Fibroblast of villous mesenchyme (primary cell): ENCODE measurements at regions not wholly inside any gene's neighbourhood (a gene's known extent, or its start where the extent isn't known, plus 50 kb on each side); places are given as distances from the start of the nearest gene placed in this dataset.

Source experiments
- DNase-seq: peaks from one replicate; pipeline ENCODE4 v3.0.0-alpha.2; 2010; ENCODE audit warnings: low read depth
- H3K4me3 ChIP-seq: 2 replicates; pipeline ENCODE4 v1.5.1; 2011; ENCODE audit warnings: low read depth, mild to moderate bottlenecking, low read length
- TF ChIP-seq, protein P1 (sequence below): IDR thresholded peaks from 2 replicates; pipeline ENCODE4 v1.5.1; 2012; ENCODE audit warnings: low read depth, mild to moderate bottlenecking, low read length; ENCODE audit not compliant: insufficient read depth

GRCh38 chr7:19327018-19327417, 181.8 kb upstream of the FERD3L start:
- TF ChIP-seq, protein P1, sequence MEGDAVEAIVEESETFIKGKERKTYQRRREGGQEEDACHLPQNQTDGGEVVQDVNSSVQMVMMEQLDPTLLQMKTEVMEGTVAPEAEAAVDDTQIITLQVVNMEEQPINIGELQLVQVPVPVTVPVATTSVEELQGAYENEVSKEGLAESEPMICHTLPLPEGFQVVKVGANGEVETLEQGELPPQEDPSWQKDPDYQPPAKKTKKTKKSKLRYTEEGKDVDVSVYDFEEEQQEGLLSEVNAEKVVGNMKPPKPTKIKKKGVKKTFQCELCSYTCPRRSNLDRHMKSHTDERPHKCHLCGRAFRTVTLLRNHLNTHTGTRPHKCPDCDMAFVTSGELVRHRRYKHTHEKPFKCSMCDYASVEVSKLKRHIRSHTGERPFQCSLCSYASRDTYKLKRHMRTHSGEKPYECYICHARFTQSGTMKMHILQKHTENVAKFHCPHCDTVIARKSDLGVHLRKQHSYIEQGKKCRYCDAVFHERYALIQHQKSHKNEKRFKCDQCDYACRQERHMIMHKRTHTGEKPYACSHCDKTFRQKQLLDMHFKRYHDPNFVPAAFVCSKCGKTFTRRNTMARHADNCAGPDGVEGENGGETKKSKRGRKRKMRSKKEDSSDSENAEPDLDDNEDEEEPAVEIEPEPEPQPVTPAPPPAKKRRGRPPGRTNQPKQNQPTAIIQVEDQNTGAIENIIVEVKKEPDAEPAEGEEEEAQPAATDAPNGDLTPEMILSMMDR = no peak
- no peak for DNase-seq
- no peak overlapping the region for H3K4me3 ChIP-seq

DNA sequence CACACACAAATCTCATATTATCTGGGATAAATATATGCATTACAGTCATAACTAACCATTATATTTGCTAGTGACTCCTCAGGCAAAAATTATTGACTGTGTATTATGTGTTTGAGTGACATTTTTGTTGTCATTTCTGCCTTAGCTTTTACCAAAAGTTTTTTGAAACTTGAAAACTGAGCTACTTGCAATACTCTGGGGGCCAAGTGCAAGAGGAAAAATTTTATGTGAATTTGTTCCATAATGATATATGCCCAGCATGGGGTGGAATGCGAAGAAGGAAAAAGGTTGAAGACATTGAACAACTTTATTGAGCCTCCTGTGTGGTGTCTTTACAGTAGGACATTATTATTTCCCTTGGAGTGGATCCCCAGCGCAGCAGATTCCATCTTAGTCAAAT, 176.8 kb upstream of the FERD3L start:
- no peak overlapping the region for H3K4me3 ChIP-seq
- DNase-seq = no peak
- TF ChIP-seq, protein P1 = no peak

DNA sequence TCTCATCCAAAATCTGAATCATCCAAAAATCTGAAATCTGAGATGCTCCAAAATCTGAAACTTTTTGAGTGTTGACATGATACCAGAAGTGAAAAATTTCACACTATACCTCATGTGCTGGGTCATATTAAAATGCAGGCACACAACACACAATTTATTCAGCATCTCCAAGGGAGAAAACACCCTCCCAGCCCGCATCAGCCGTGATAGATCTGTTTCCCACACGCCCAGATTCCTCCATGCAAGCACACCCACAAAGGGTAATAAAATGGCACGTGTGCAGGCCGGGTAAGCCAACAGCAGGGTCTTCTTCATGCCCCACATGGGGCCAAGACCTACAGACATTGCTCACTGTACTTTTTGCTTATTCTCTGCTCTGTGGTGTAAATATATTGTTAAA, 173.1 kb upstream of the FERD3L start:
- no peak for DNase-seq
- TF ChIP-seq, protein P1 = no peak
- H3K4me3 ChIP-seq = no peak overlapping the region

DNA sequence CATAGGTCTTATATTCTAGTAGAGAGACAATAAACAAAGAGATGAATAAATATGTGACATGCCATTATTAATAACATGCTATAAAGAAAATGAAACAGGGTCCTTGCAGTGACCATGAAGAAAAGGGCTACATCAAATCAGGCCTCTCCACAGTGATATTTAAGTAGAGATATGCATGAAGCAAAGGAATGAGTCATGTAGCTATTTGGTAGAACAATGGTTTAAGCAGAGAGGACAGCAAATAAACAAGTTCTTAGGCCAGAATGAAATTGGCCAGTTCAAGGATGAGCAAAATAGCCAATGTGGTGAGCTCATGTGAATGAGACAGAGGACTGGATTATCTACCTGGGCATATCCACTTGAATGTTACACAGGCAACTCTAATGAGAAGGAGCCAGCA, 172.2 kb upstream of the FERD3L start:
- no peak overlapping the region for H3K4me3 ChIP-seq
- TF ChIP-seq, protein P1 = no peak
- no peak for DNase-seq

- no peak for DNase-seq
- TF ChIP-seq, protein P1 = no peak
- no peak overlapping the region for H3K4me3 ChIP-seq
Observed at GRCh38 chr7:19312416-19312815, 167.2 kb upstream of the FERD3L start.

GRCh38 chr7:19307554-19307953, 162.3 kb upstream of the FERD3L start:
- TF ChIP-seq, protein P1 = no peak
- no peak for DNase-seq
- H3K4me3 ChIP-seq = no peak overlapping the region

DNA sequence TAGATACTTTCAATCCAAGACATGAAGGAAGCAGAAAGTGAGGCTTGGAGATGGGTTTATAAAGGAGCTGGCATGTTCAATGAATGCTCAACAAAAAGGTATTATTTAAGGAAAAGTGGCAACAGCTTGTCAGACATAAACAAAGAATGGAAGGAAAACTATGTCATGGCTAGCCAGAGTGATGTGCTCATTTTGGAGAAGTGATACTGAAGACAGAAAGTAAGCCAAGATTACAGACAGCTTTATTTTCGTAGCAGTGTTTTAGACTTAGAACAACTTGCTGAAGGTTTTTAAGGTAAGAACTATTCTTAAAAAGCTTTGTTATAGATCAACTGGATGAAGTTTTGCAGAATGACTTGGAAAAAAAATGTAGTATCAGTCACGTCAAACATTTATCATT, 160.5 kb upstream of the FERD3L start:
- H3K4me3 ChIP-seq = no peak overlapping the region
- TF ChIP-seq, protein P1 = no peak
- DNase-seq = no peak
